WTC11 (cell line): ENCODE measurements at regions not wholly inside any gene's neighbourhood (a gene's known extent, or its start where the extent isn't known, plus 50 kb on each side); places are given as distances from the start of the nearest gene placed in this dataset.

Source experiments
- TF ChIP-seq, protein P1 (sequence below): fragments of 200-600 bp; IDR thresholded peaks from 2 replicates; pipeline ENCODE4 v1.8.0; 2022; ENCODE audit warnings: antibody characterized with exemption
- TF ChIP-seq, protein P2 (sequence below): fragments of 250-450 bp; sonication (Bioruptor Pico); IDR thresholded peaks from 2 replicates; pipeline ENCODE4 v2.1.2; 2022; ENCODE audit warnings: mild to moderate bottlenecking, moderate library complexity
- TF ChIP-seq, protein P3 (sequence below): sonication (generic); formaldehyde crosslinking; IDR thresholded peaks from 2 replicates; pipeline ENCODE4 v1.8.1; 2023; ENCODE audit warnings: mild to moderate bottlenecking, missing genetic modification reagents, borderline replicate concordance

- TF ChIP-seq, protein P1, sequence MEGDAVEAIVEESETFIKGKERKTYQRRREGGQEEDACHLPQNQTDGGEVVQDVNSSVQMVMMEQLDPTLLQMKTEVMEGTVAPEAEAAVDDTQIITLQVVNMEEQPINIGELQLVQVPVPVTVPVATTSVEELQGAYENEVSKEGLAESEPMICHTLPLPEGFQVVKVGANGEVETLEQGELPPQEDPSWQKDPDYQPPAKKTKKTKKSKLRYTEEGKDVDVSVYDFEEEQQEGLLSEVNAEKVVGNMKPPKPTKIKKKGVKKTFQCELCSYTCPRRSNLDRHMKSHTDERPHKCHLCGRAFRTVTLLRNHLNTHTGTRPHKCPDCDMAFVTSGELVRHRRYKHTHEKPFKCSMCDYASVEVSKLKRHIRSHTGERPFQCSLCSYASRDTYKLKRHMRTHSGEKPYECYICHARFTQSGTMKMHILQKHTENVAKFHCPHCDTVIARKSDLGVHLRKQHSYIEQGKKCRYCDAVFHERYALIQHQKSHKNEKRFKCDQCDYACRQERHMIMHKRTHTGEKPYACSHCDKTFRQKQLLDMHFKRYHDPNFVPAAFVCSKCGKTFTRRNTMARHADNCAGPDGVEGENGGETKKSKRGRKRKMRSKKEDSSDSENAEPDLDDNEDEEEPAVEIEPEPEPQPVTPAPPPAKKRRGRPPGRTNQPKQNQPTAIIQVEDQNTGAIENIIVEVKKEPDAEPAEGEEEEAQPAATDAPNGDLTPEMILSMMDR, result no peak
- TF ChIP-seq, protein P2, sequence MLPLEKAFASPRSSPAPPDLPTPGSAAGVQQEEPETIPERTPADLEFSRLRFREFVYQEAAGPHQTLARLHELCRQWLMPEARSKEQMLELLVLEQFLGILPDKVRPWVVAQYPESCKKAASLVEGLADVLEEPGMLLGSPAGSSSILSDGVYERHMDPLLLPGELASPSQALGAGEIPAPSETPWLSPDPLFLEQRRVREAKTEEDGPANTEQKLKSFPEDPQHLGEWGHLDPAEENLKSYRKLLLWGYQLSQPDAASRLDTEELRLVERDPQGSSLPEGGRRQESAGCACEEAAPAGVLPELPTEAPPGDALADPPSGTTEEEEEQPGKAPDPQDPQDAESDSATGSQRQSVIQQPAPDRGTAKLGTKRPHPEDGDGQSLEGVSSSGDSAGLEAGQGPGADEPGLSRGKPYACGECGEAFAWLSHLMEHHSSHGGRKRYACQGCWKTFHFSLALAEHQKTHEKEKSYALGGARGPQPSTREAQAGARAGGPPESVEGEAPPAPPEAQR (CRISPR knock-in tag), result no peak
- TF ChIP-seq, protein P3, sequence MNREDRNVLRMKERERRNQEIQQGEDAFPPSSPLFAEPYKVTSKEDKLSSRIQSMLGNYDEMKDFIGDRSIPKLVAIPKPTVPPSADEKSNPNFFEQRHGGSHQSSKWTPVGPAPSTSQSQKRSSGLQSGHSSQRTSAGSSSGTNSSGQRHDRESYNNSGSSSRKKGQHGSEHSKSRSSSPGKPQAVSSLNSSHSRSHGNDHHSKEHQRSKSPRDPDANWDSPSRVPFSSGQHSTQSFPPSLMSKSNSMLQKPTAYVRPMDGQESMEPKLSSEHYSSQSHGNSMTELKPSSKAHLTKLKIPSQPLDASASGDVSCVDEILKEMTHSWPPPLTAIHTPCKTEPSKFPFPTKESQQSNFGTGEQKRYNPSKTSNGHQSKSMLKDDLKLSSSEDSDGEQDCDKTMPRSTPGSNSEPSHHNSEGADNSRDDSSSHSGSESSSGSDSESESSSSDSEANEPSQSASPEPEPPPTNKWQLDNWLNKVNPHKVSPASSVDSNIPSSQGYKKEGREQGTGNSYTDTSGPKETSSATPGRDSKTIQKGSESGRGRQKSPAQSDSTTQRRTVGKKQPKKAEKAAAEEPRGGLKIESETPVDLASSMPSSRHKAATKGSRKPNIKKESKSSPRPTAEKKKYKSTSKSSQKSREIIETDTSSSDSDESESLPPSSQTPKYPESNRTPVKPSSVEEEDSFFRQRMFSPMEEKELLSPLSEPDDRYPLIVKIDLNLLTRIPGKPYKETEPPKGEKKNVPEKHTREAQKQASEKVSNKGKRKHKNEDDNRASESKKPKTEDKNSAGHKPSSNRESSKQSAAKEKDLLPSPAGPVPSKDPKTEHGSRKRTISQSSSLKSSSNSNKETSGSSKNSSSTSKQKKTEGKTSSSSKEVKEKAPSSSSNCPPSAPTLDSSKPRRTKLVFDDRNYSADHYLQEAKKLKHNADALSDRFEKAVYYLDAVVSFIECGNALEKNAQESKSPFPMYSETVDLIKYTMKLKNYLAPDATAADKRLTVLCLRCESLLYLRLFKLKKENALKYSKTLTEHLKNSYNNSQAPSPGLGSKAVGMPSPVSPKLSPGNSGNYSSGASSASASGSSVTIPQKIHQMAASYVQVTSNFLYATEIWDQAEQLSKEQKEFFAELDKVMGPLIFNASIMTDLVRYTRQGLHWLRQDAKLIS, result no peak
These were observed 485.9 kb downstream of the KCNA4 start for GRCh38 chr11:29530961-29531360.
